CD14-positive monocyte (primary cell): ENCODE measurements at regions not wholly inside any gene's neighbourhood (a gene's known extent, or its start where the extent isn't known, plus 50 kb on each side); places are given as distances from the start of the nearest gene placed in this dataset.

Source experiments
- DNase-seq, 3 donors: peaks; one replicate each; pipeline ENCODE4 v3.0.0-alpha.2; 2011 to 2022
- H2AFZ ChIP-seq: 2 replicates; pipeline ENCODE4 v1.6.0; 2012; ENCODE audit warnings: mild to moderate bottlenecking, low read depth, low read length, inconsistent platforms; ENCODE audit not compliant: insufficient read depth, poor library complexity, severe bottlenecking
- H3K27ac ChIP-seq, 2 donors: 1 replicate in 1 of 2; 2 replicates in 1 of 2; pipeline ENCODE4 v1.5.1; 2012 to 2013; ENCODE audit warnings: low read length in 2 of 2, control low read depth in 1 of 2, inconsistent platforms in 1 of 2, low read depth in 1 of 2, mild to moderate bottlenecking in 1 of 2
- H3K27me3 ChIP-seq, 2 donors: one replicate each; pipeline versions ENCODE4 v1.6.0 to v1.6.1; 2011 to 2013; ENCODE audit warnings: low read length in 2 of 2; ENCODE audit not compliant: control insufficient read depth in 2 of 2, insufficient read depth in 2 of 2
- H3K36me3 ChIP-seq, 2 donors: replicated peaks in 1 of 2; 1 replicate in 1 of 2; 2 replicates in 1 of 2; pipeline versions ENCODE4 v1.5.1 to v1.6.1; 2012 to 2013; ENCODE audit warnings: low read length in 2 of 2, control low read depth in 1 of 2, inconsistent platforms in 1 of 2, mild to moderate bottlenecking in 1 of 2; ENCODE audit not compliant: insufficient read depth in 2 of 2, control insufficient read depth in 1 of 2
- H3K4me1 ChIP-seq, 2 donors: 1 replicate in 1 of 2; 2 replicates in 1 of 2; pipeline versions ENCODE4 v1.5.1 to v1.6.1; 2012 to 2013; ENCODE audit warnings: low read length in 2 of 2, control low read depth in 1 of 2, inconsistent platforms in 1 of 2, mild to moderate bottlenecking in 1 of 2, moderate library complexity in 1 of 2; ENCODE audit not compliant: insufficient read depth in 2 of 2, control insufficient read depth in 1 of 2
- H3K4me2 ChIP-seq: replicated peaks from 2 replicates; pipeline ENCODE3; 2012; ENCODE audit warnings: low read length, moderate library complexity, mild to moderate bottlenecking; ENCODE audit not compliant: poor library complexity, severe bottlenecking; ENCODE audit errors: extremely low read depth
- H3K4me3 ChIP-seq, 3 experiments: fragments of 200-600 bp in 1 of 3; sonication (generic) in 1 of 3; replicated peaks in 1 of 3; 1 replicate in 2 of 3; 2 replicates in 1 of 3; pipeline ENCODE4 v1.5.1; 2011 to 2013; ENCODE audit warnings: low read length in 3 of 3, mild to moderate bottlenecking in 3 of 3, control low read depth in 2 of 3, low read depth in 2 of 3, inconsistent platforms in 1 of 3, moderate library complexity in 1 of 3
- H3K79me2 ChIP-seq: 2 replicates; pipeline ENCODE4 v1.6.0; 2012; ENCODE audit warnings: mild to moderate bottlenecking, control low read depth, inconsistent platforms, low read length, moderate library complexity; ENCODE audit not compliant: insufficient read depth
- H3K9ac ChIP-seq: 2 replicates; pipeline ENCODE4 v1.6.0; 2017; ENCODE audit warnings: low read length, mild to moderate bottlenecking; ENCODE audit not compliant: insufficient read depth, poor library complexity, severe bottlenecking
- H3K9me3 ChIP-seq, 2 donors: replicated peaks in 1 of 2; 1 replicate in 1 of 2; 2 replicates in 1 of 2; pipeline versions ENCODE4 v1.5.1 to v1.6.1; 2012 to 2013; ENCODE audit warnings: low read length in 2 of 2, control low read depth in 1 of 2; ENCODE audit not compliant: control insufficient read depth in 1 of 2, insufficient read depth in 1 of 2
- H4K20me1 ChIP-seq: 2 replicates; pipeline ENCODE4 v1.6.0; 2012; ENCODE audit warnings: mild to moderate bottlenecking, low read length, control low read depth, moderate library complexity; ENCODE audit not compliant: insufficient read depth
- H3K27ac Mint-ChIP-seq, 7 donors: one replicate each; pipeline ENCODE4 v1.8.0; 2020; ENCODE audit warnings: mild to moderate bottlenecking in 7 of 7, mixed read lengths in 7 of 7, moderate library complexity in 6 of 7, inconsistent platforms in 2 of 7
- H3K27me3 Mint-ChIP-seq, 3 donors: one replicate each; pipeline ENCODE4 v1.8.0; 2021 to 2022; ENCODE audit warnings: low read depth in 3 of 3, mild to moderate bottlenecking in 3 of 3, mixed read lengths in 3 of 3, moderate library complexity in 3 of 3, inconsistent platforms in 1 of 3
- H3K36me3 Mint-ChIP-seq, 2 donors: one replicate each; pipeline ENCODE4 v1.8.0; 2020; ENCODE audit warnings: mixed read lengths in 2 of 2, inconsistent platforms in 1 of 2, mild to moderate bottlenecking in 1 of 2
- H3K4me1 Mint-ChIP-seq: one replicate; pipeline ENCODE4 v1.8.0; 2020; ENCODE audit warnings: mild to moderate bottlenecking, mixed read lengths
- H3K4me3 Mint-ChIP-seq, 2 donors: one replicate each; pipeline ENCODE4 v1.8.0; 2020; ENCODE audit warnings: mild to moderate bottlenecking in 2 of 2, mixed read lengths in 2 of 2, moderate library complexity in 1 of 2
- H3K9me3 Mint-ChIP-seq, 7 donors: one replicate each; pipeline ENCODE4 v1.8.0; 2020 to 2022; ENCODE audit warnings: mixed read lengths in 7 of 7, mild to moderate bottlenecking in 6 of 7, moderate library complexity in 6 of 7, inconsistent platforms in 2 of 7
- WGBS: methylation state at CpG from one replicate; pipeline ENCODE4 v1.1.5; 2013; ENCODE audit warnings: missing lambda C conversion rate; ENCODE audit not compliant: insufficient coverage; 5-methylcytosine and 5-hydroxymethylcytosine counted together
- intact Hi-C, 2 donors: fragments of 100-400 bp; cut with micrococcal nuclease; formaldehyde crosslinking; loops; one replicate each; pipeline versions ENCODE4 v1.15.0 to v1.15.1; 2023
- TF ChIP-seq, protein P1 (sequence below): fragments of 200-600 bp; IDR thresholded peaks from one replicate; pipeline ENCODE4 v1.8.0; 2022; ENCODE audit warnings: antibody characterized with exemption, mild to moderate bottlenecking

DNA sequence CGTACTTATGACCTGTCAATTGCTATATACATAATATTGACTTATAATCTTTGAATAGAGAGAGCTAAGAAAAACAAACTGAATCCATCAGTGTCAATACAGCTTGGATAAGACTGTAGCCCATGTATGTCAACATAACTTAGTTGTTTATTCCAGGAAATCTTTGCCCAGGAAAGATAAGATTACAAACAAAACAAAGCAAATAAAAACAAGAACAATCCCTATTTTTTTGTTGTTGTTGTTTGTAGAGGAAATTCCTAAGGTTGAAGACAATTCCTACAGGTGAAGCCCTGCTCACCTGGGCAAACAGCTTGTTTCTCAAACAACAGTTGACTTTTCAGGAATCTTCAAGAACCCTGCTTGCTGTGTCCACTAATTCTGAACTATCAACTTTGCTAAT is 76.0 kb downstream of the HYCC1 start:
- no peak overlapping the region for H3K27ac ChIP-seq
- H3K36me3 ChIP-seq = peaks cover 0 to 6% of the 10 kb centered on the region in 2 donors
- no peaks in the 10 kb centered on the region for H4K20me1 ChIP-seq
- no peak for DNase-seq
- no peak overlapping the region for H3K4me3 ChIP-seq
- H3K4me1 Mint-ChIP-seq = no peaks in the 10 kb centered on the region
- peaks cover 8% of the 10 kb centered on the region in 2 donors for H3K36me3 Mint-ChIP-seq
- H2AFZ ChIP-seq = no peak overlapping the region
- peaks cover 0 to 2% (median 0%) of the 10 kb centered on the region in 7 donors for H3K9me3 Mint-ChIP-seq
- no peaks in the 10 kb centered on the region for H3K9me3 ChIP-seq
- no peaks in the 10 kb centered on the region for H3K4me1 ChIP-seq
- peaks cover 0 to 5% of the 10 kb centered on the region in 2 donors for H3K27me3 ChIP-seq
- no peak overlapping the region for H3K27ac Mint-ChIP-seq
- no peaks in the 10 kb centered on the region for H3K79me2 ChIP-seq
- H3K4me2 ChIP-seq = no peak overlapping the region
- peaks cover 3 to 9% (median 9%) of the 10 kb centered on the region in 3 donors for H3K27me3 Mint-ChIP-seq
- H3K9ac ChIP-seq = no peak overlapping the region
- no CpG with 5 or more reads among the region's 1 CpG for WGBS
- TF ChIP-seq, protein P1, sequence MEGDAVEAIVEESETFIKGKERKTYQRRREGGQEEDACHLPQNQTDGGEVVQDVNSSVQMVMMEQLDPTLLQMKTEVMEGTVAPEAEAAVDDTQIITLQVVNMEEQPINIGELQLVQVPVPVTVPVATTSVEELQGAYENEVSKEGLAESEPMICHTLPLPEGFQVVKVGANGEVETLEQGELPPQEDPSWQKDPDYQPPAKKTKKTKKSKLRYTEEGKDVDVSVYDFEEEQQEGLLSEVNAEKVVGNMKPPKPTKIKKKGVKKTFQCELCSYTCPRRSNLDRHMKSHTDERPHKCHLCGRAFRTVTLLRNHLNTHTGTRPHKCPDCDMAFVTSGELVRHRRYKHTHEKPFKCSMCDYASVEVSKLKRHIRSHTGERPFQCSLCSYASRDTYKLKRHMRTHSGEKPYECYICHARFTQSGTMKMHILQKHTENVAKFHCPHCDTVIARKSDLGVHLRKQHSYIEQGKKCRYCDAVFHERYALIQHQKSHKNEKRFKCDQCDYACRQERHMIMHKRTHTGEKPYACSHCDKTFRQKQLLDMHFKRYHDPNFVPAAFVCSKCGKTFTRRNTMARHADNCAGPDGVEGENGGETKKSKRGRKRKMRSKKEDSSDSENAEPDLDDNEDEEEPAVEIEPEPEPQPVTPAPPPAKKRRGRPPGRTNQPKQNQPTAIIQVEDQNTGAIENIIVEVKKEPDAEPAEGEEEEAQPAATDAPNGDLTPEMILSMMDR = no peak
- H3K4me3 Mint-ChIP-seq = no peak overlapping the region
- intact Hi-C loops = no loop called here

DNA sequence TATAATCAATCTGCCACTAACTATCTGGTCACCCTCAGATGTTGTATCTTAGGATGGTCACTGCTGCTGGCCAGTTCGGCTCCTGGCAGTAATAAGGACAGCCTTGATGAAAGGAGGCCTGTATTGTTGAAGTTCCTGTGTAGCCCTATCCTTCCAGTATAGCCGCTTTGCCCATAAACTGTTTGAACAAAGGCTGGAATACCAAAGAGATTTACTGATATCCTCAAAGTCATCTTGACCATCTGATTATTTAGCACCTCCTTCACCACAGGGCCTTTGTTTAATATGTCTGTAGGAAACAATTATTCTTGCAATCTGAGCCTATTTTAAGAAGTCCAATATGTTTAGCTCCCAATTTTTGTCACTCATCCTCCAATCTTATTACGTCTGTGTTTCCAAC is 77.7 kb downstream of the HYCC1 start:
- no peak overlapping the region for H3K4me3 Mint-ChIP-seq
- intact Hi-C loops = no loop called here
- TF ChIP-seq, protein P1 = no peak
- H3K27ac Mint-ChIP-seq = no peak overlapping the region
- WGBS = no CpG with 5 or more reads among the region's 3 CpGs
- no peaks in the 10 kb centered on the region for H3K79me2 ChIP-seq
- peaks cover 0 to 5% of the 10 kb centered on the region in 2 donors for H3K27me3 ChIP-seq
- H3K36me3 ChIP-seq = peaks cover 0 to 6% of the 10 kb centered on the region in 2 donors
- H2AFZ ChIP-seq = no peak overlapping the region
- H3K4me3 ChIP-seq = no peak overlapping the region
- no peaks in the 10 kb centered on the region for H3K9me3 ChIP-seq
- no peaks in the 10 kb centered on the region for H3K4me1 Mint-ChIP-seq
- H3K27me3 Mint-ChIP-seq = peaks cover 3 to 9% (median 9%) of the 10 kb centered on the region in 3 donors
- peaks cover 0 to 2% (median 0%) of the 10 kb centered on the region in 7 donors for H3K9me3 Mint-ChIP-seq
- no peak for DNase-seq
- no peak overlapping the region for H3K27ac ChIP-seq
- no peak overlapping the region for H3K4me2 ChIP-seq
- no peaks in the 10 kb centered on the region for H4K20me1 ChIP-seq
- no peak overlapping the region for H3K9ac ChIP-seq
- H3K36me3 Mint-ChIP-seq = peaks cover 7 to 8% of the 10 kb centered on the region in 2 donors
- no peaks in the 10 kb centered on the region for H3K4me1 ChIP-seq
